DMS153 treated with DMSO at 0.1 percent for 48 hours (cell line): ENCODE measurements at regions not wholly inside any gene's neighbourhood (a gene's known extent, or its start where the extent isn't known, plus 50 kb on each side); places are given as distances from the start of the nearest gene placed in this dataset.
"Not testable (repeated sequence)": the region's sequence is repeated elsewhere in the genome, so short reads cannot be mapped to it uniquely, and the experiment has no call there.

Experiments used
- DNase-seq: peaks from one replicate; lab custom pipeline; 2025; ENCODE audit not compliant: unreplicated experiment; lab: John Stamatoyannopoulos, UW

GRCh38 chr16:29173371-29174305 lies 188.8 kb downstream of the LAT start:
- DNase-seq = not testable (repeated sequence)

- DNase-seq = not testable (repeated sequence)
These were observed 187.4 kb downstream of the LAT start for GRCh38 chr16:29172098-29172724.

- DNase-seq = not testable (repeated sequence)
These were observed 186.4 kb downstream of the LAT start for GRCh38 chr16:29171296-29171695.

- DNase-seq = not testable (repeated sequence)
These were observed 185.7 kb downstream of the LAT start for GRCh38 chr16:29170393-29171119.

GRCh38 chr16:29169295-29169994 lies 184.6 kb downstream of the LAT start:
- DNase-seq = not testable (repeated sequence)

- not testable (repeated sequence) for DNase-seq
These were observed 183.8 kb downstream of the LAT start for GRCh38 chr16:29168515-29169259.

GRCh38 chr16:29164442-29165089 lies 179.7 kb downstream of the LAT start:
- not testable (repeated sequence) for DNase-seq

- not testable (repeated sequence) for DNase-seq
These were observed 175.3 kb downstream of the LAT start for GRCh38 chr16:29160171-29160570.

GRCh38 chr16:29159603-29160002 lies 174.8 kb downstream of the LAT start:
- not testable (repeated sequence) for DNase-seq

GRCh38 chr16:29158785-29159184 lies 173.9 kb downstream of the LAT start:
- DNase-seq = no peak

GRCh38 chr16:29158031-29158784 lies 173.4 kb downstream of the LAT start:
- not testable (repeated sequence) for DNase-seq

- DNase-seq = not testable (repeated sequence)
These were observed 172.4 kb downstream of the LAT start for GRCh38 chr16:29157051-29157923.

- DNase-seq = no peak
These were observed 171.7 kb downstream of the LAT start for GRCh38 chr16:29156511-29156910.

GRCh38 chr16:29155866-29156200 lies 171.0 kb downstream of the LAT start:
- DNase-seq = not testable (repeated sequence)

- DNase-seq = not testable (repeated sequence)
These were observed 170.4 kb downstream of the LAT start for GRCh38 chr16:29155131-29155865.

- DNase-seq = no peak
These were observed 169.8 kb downstream of the LAT start for GRCh38 chr16:29154676-29155121.

- no peak for DNase-seq
These were observed 169.2 kb downstream of the LAT start for GRCh38 chr16:29154088-29154487.
